ENCODE measurements at regions not wholly inside any gene's neighbourhood (a gene's known extent, or its start where the extent isn't known, plus 50 kb on each side); places are given as distances from the start of the nearest gene placed in this dataset.

DNA sequence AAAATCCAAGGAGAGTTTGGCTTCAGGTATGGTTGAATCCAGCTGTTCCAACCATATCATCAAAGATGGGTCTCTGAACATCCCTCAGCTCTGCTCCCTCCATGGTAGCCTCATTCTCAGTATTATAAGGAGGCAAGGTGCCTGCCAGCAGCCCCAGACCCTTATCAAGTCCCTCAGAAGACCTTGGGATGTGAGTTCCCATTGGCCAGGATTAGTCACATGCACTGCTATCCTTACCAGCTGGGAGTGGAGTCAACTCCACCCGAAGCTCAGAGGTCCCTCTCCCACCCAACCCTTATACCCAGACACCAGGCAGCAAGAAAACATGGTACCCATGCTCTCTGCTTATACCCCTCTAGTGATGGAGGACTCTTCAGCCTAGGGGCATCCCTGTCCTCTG lies 153.7 kb upstream of the ZBTB40 start:
- H3K4me3 ChIP-seq (ENCODE audit: control insufficient read depth, low read depth, low read length), result no peak overlapping the region
- DNase-seq (ENCODE audit: low read depth), result no peak
- TF ChIP-seq, protein P1, sequence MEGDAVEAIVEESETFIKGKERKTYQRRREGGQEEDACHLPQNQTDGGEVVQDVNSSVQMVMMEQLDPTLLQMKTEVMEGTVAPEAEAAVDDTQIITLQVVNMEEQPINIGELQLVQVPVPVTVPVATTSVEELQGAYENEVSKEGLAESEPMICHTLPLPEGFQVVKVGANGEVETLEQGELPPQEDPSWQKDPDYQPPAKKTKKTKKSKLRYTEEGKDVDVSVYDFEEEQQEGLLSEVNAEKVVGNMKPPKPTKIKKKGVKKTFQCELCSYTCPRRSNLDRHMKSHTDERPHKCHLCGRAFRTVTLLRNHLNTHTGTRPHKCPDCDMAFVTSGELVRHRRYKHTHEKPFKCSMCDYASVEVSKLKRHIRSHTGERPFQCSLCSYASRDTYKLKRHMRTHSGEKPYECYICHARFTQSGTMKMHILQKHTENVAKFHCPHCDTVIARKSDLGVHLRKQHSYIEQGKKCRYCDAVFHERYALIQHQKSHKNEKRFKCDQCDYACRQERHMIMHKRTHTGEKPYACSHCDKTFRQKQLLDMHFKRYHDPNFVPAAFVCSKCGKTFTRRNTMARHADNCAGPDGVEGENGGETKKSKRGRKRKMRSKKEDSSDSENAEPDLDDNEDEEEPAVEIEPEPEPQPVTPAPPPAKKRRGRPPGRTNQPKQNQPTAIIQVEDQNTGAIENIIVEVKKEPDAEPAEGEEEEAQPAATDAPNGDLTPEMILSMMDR (IDR thresholded peaks at IDR 0.05; ENCODE audit: control insufficient read depth, insufficient read depth, low read depth, low read length, missing control alignments), result no peak

DNA sequence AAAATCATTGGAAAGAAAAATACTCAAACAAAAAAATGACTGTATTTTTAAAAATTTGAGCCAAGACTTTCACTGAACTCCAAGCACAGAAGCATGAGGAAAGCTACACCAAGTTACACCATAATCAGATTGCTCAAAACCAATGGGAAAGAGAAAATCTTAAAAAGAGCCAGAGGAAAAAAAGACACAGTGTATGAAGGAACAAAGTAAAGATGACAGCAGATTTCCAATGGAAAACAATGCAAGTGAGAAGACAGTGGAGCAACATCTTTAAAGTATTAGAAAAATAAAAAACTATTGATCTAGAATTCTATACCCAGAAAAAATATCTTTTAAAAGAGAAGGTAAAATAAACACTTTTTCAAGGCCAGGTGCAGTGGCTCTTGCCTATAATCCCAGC lies 147.8 kb upstream of the ZBTB40 start:
- DNase-seq (ENCODE audit: low read depth), result no peak
- no peak overlapping the region for H3K4me3 ChIP-seq (ENCODE audit: control insufficient read depth, low read depth, low read length)
- TF ChIP-seq, protein P1 (IDR thresholded peaks at IDR 0.05; ENCODE audit: control insufficient read depth, insufficient read depth, low read depth, low read length, missing control alignments), result no peak

DNA sequence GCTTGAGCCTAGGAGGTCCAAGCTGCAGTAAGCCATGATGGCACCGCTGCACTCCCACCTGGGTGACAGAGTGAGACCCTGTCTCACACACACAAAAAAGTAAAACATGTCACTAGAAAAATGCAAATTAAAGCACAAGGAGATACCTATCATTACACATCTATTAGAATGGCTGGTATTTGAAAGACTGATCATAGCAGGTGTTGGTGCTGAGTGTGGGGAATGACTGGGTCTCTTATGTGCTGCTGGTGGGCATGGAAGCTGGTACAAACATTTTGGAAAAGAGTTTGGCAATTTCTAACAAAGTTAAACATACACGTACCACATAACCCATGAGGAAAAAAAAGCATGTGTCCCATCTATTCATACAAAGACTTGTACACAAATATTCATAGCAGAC lies 142.1 kb upstream of the ZBTB40 start:
- H3K4me3 ChIP-seq (ENCODE audit: control insufficient read depth, low read depth, low read length), result no peak overlapping the region
- TF ChIP-seq, protein P1 (IDR thresholded peaks at IDR 0.05; ENCODE audit: control insufficient read depth, insufficient read depth, low read depth, low read length, missing control alignments), result no peak
- DNase-seq (ENCODE audit: low read depth), result no peak

DNA sequence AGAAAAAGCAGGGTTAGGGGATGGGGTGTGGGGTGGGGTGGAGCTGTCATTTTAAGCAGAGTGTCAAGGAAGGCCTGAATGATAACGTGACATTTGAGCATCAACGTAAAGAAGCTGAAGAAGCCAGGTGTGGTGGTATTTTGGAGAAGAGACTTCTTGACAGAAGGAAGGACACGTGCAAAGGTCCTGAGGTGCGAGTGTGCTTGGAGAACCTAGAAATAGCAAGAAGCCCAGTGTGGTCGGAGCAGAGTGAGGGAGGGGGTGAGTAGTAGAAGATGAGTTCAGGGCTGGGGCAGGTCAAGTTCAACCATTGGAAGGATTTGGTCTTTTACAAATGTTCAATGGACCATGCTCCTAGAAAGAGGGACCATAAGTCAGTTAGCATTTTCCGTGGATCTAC lies 140.2 kb upstream of the ZBTB40 start:
- H3K4me3 ChIP-seq (ENCODE audit: control insufficient read depth, low read depth, low read length), result no peak overlapping the region
- no peak for DNase-seq (ENCODE audit: low read depth)
- TF ChIP-seq, protein P1 (IDR thresholded peaks at IDR 0.05; ENCODE audit: control insufficient read depth, insufficient read depth, low read depth, low read length, missing control alignments), result no peak

DNA sequence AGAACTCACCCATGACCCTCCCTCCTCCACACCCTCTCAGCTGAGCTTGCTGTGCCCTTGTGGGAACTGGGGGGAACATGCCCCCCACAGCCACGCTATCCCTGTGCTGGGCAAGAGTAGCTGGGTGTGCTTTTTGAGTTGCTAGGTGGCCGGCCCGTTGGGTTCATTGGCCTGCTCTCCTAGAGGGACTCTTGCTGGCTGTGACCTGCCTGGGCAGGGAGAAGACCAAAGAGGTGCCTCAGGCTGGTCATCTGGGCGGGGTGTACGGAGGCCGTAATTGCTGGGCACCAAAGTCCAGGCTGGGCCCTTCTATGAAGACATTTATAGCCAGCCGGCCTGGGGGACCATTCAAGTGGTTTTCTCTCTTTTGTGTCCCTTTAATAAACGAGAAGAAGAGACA lies 138.3 kb upstream of the ZBTB40 start:
- TF ChIP-seq, protein P1 (IDR thresholded peaks at IDR 0.05; ENCODE audit: control insufficient read depth, insufficient read depth, low read depth, low read length, missing control alignments), result no peak
- no peak for DNase-seq (ENCODE audit: low read depth)
- H3K4me3 ChIP-seq (ENCODE audit: control insufficient read depth, low read depth, low read length), result no peak overlapping the region

DNA sequence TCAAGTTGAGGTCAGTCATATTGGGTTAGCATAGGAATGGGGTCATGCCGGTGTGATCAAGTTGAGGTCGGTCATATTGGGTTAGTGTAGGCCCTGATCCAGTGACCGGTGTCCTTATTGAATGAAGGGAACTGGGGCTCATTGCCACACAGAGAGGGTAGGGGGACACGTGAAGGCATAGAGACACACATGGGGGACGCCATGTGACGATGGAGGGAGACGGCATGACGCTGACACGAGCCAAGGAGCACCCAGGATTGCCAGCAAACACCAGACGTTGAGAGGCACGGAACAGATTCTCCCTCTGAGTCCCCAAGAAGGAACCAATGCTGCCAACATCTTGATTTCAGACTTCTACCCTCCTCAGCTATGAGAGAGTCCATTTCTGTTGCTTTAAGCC lies 136.9 kb upstream of the ZBTB40 start:
- H3K4me3 ChIP-seq (ENCODE audit: control insufficient read depth, low read depth, low read length), result no peak overlapping the region
- TF ChIP-seq, protein P1 (IDR thresholded peaks at IDR 0.05; ENCODE audit: control insufficient read depth, insufficient read depth, low read depth, low read length, missing control alignments), result no peak

More for the DNA sequence above, 136.9 kb upstream of the ZBTB40 start:
- no peak for DNase-seq (ENCODE audit: low read depth)
